ENCODE measurements at regions not wholly inside any gene's neighbourhood (a gene's known extent, or its start where the extent isn't known, plus 50 kb on each side); places are given as distances from the start of the nearest gene placed in this dataset.

DNA sequence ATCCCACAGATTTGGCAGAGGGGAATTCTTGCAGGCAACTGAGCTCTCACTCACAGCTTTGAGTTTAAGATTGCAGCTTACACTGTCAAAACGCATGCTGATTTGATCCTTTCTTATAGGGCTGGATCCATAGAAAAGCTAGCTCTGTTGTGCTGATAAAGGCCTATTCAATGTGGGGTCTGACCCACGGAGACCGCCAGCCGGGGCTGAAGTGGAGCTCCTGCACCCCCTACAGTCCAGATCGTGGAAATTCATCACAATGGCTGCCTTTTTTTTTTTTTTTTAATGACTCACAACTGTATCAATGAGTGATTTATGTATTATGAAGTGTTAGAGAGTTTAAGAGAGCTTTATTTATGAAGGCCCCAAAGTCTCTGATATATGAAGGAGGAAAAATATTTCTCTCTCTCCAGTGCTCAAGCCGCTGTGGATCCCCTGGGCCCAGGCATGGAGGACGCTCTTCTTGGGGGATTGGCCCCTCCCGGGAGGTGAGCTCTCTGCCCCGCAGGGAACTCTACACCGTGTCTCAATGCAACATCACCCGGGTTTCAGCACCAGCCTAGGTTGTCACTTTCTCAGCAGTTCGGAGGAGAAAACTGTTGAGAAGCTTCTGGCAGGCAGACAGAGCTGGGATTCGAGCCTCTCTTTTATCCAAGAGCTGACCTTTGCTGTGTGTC, 700.2 kb downstream of the IRX1 start:
- Histone ChIP-seq H3K27ac (no peak overlapping the region), H3K4me2 (no peak overlapping the region), H3K79me2 (ENCODE audit: insufficient read depth, low read depth) (no peaks in the 10 kb centered on the region), H3K9ac (no peak overlapping the region), H3K4me1 (ENCODE audit: low read depth, poor library complexity, severe bottlenecking) (no peaks in the 10 kb centered on the region), H3K36me3 (ENCODE audit: insufficient read depth) (no peaks in the 10 kb centered on the region), H3K4me3 (IDR thresholded peaks at IDR 0.05; ENCODE audit: insufficient read depth, low read depth, low read length) (no peak overlapping the region), H3K27me3 (ENCODE audit: insufficient read depth, low read depth) (no peaks in the 10 kb centered on the region), H2AFZ (ENCODE audit: low read depth) (no peak overlapping the region), H4K20me1 (ENCODE audit: insufficient read depth) (no peaks in the 10 kb centered on the region)
- peak; percentile 47; the same call in 1 of the 2 replicates for TF ChIP-seq CTCF (conservative IDR thresholded peaks at IDR 0.05; ENCODE audit: low read depth, low read length)

DNA sequence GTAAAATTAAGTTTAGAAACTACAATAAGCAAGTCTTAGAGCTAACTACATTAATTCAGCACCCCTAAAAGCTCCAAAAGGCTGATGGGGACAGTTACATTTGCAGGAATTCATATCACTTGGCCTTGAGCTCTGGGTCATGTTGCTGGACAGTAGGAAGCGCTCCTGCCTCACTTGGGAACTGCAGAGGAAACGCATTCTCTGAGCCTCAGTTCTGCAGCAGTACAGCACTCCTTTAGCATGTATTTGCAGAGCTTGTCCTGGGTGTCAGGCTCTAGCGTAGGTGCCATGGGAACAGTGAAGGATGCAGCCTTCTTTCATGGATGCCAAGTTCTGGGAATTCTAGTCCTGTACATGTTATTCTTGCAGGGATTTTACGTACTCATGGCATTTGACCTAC, 710.4 kb downstream of the IRX1 start:
- Histone ChIP-seq H3K36me3 (ENCODE audit: insufficient read depth) (no peaks in the 10 kb centered on the region), H3K9ac (no peak overlapping the region), H3K79me2 (ENCODE audit: insufficient read depth, low read depth) (no peaks in the 10 kb centered on the region), H4K20me1 (ENCODE audit: insufficient read depth) (no peaks in the 10 kb centered on the region), H3K27ac (no peak overlapping the region), H2AFZ (ENCODE audit: low read depth) (no peak overlapping the region), H3K4me1 (ENCODE audit: low read depth, poor library complexity, severe bottlenecking) (peaks cover 7% of the 10 kb centered on the region), H3K27me3 (ENCODE audit: insufficient read depth, low read depth) (no peaks in the 10 kb centered on the region), H3K4me2 (no peak overlapping the region), H3K4me3 (IDR thresholded peaks at IDR 0.05; ENCODE audit: insufficient read depth, low read depth, low read length) (no peak overlapping the region)
- no peak for TF ChIP-seq CTCF (conservative IDR thresholded peaks at IDR 0.05; ENCODE audit: low read depth, low read length)

DNA sequence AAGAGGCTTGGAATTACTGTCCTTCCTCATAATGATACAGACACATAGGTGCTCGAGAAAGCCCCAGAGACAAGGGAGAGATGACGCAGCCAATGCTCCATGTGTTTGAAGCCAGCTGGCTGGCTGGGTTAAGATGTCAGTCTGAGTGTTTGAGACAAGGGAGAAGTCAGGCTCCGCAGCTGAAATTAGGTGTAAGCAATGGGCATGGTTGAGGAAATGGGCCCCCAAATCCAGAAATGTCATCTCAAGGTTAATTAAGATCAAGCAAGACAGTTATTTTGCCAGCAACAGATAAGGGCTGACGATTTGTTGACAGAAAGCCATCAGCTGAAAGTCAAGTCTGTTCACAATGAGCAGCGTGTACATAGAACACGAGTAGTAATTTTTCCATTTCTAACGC, 713.4 kb downstream of the IRX1 start:
- no peak for TF ChIP-seq CTCF (conservative IDR thresholded peaks at IDR 0.05; ENCODE audit: low read depth, low read length)
- H3K27ac ChIP-seq, result no peak overlapping the region
- no peaks in the 10 kb centered on the region for H4K20me1 ChIP-seq (ENCODE audit: insufficient read depth)
- no peaks in the 10 kb centered on the region for H3K4me1 ChIP-seq (ENCODE audit: low read depth, poor library complexity, severe bottlenecking)
- H3K4me3 ChIP-seq (IDR thresholded peaks at IDR 0.05; ENCODE audit: insufficient read depth, low read depth, low read length), result no peak overlapping the region
- no peaks in the 10 kb centered on the region for H3K79me2 ChIP-seq (ENCODE audit: insufficient read depth, low read depth)
- H3K36me3 ChIP-seq (ENCODE audit: insufficient read depth), result no peaks in the 10 kb centered on the region
- H3K27me3 ChIP-seq (ENCODE audit: insufficient read depth, low read depth), result no peaks in the 10 kb centered on the region
- no peak overlapping the region for H3K4me2 ChIP-seq
- H3K9ac ChIP-seq, result no peak overlapping the region
- H2AFZ ChIP-seq (ENCODE audit: low read depth), result no peak overlapping the region

GRCh38 chr5:4313138-4313537, 717.5 kb downstream of the IRX1 start:
- Histone ChIP-seq H3K27ac (no peak overlapping the region), H3K79me2 (ENCODE audit: insufficient read depth, low read depth) (no peaks in the 10 kb centered on the region), H2AFZ (ENCODE audit: low read depth) (no peak overlapping the region), H3K4me1 (ENCODE audit: low read depth, poor library complexity, severe bottlenecking) (no peaks in the 10 kb centered on the region), H3K27me3 (ENCODE audit: insufficient read depth, low read depth) (no peaks in the 10 kb centered on the region), H3K36me3 (ENCODE audit: insufficient read depth) (no peaks in the 10 kb centered on the region), H4K20me1 (ENCODE audit: insufficient read depth) (no peaks in the 10 kb centered on the region), H3K9ac (no peak overlapping the region), H3K4me3 (IDR thresholded peaks at IDR 0.05; ENCODE audit: insufficient read depth, low read depth, low read length) (no peak overlapping the region), H3K4me2 (no peak overlapping the region)
- TF ChIP-seq CTCF (conservative IDR thresholded peaks at IDR 0.05; ENCODE audit: low read depth, low read length), result no peak
